Stimulated activated naive CD8-positive, alpha-beta T cell treated with anti-CD3 and anti-CD28 coated beads, Interleukin-15, amount 100 ng/mL, for 72 hours (primary cell): ENCODE measurements at regions not wholly inside any gene's neighbourhood (a gene's known extent, or its start where the extent isn't known, plus 50 kb on each side); places are given as distances from the start of the nearest gene placed in this dataset.
A peak's percentile ranks its signal among the peaks of the same experiment; 100 is the strongest.

Source experiments
- ATAC-seq: fragments of 150-1000 bp; cut with Tn5 transposase; 2 replicates; pipeline ENCODE4 v1.10.0; 2021; ENCODE audit warnings: mild to moderate bottlenecking, moderate library complexity
- DNase-seq, 2 donors: peaks; one replicate each; pipeline ENCODE4 v3.0.0; 2021 to 2022
- H3K27ac Mint-ChIP-seq, 2 donors: one replicate each; pipeline ENCODE4 v1.8.0; 2022; ENCODE audit warnings: mild to moderate bottlenecking in 2 of 2, mixed read lengths in 2 of 2, moderate library complexity in 2 of 2
- H3K27me3 Mint-ChIP-seq: one replicate; pipeline ENCODE4 v1.8.0; 2022; ENCODE audit warnings: mixed read lengths
- H3K4me1 Mint-ChIP-seq: one replicate; pipeline ENCODE4 v1.8.0; 2022; ENCODE audit warnings: mild to moderate bottlenecking, mixed read lengths
- H3K4me3 Mint-ChIP-seq, 2 donors: one replicate each; pipeline ENCODE4 v1.8.0; 2022; ENCODE audit warnings: mild to moderate bottlenecking in 2 of 2, mixed read lengths in 2 of 2, moderate library complexity in 1 of 2
- H3K9me3 Mint-ChIP-seq, 2 donors: one replicate each; pipeline ENCODE4 v1.8.0; 2022; ENCODE audit warnings: mixed read lengths in 2 of 2

DNA sequence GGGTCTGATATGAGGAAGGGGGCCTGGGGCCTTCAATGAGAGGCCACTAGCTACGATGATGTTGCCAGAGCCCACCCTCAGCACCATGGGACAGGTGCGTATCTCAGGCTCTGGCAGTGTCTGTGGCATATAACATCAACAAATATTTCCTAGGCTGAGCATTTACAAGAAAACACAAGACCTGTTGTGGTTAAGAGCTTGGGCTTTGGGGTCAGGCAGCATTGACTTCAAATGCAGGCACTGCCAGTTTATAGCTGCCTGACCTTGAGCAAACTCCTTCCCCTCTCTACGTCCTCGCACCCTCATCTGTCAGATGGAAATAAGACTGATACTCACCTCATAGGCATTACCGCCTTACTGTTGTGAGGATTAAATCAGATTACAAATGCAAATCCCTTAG is 156.0 kb downstream of the KATNAL1 start:
- H3K27me3 Mint-ChIP-seq, result peaks cover 7% of the 10 kb centered on the region
- DNase-seq, result no peak
- peak overlapping the region; percentile 31 to 87 for H3K27ac Mint-ChIP-seq
- H3K9me3 Mint-ChIP-seq, result no peaks in the 10 kb centered on the region
- H3K4me3 Mint-ChIP-seq, result no peak overlapping the region
- peaks cover 64% of the 10 kb centered on the region for H3K4me1 Mint-ChIP-seq
- peak; percentile 4 for ATAC-seq

DNA sequence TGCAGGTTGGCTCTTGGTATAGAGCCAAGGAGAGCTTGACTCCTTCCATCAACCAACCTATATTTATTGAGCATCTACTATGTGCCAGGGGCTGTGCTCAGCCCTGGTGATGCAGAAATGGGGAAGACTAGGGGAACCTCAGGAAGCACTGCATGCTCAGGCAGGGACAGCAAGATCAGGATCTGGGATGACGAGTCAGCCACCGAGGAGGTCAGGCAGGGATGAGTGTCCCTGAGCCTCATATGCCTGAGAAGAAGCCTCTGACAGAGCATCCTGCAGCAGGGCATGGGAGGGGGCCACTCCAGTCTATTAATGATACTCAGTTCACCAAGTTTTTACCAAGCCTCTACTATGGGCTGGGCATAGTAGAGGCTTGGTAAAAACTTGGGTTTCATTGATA is 158.1 kb downstream of the KATNAL1 start:
- no peak for ATAC-seq
- no peak for DNase-seq
- Mint-ChIP-seq H3K27ac (no peak overlapping the region), H3K4me3 (no peak overlapping the region), H3K27me3 (no peaks in the 10 kb centered on the region), H3K4me1 (peaks cover 78% of the 10 kb centered on the region), H3K9me3 (peaks cover 0 to 7% of the 10 kb centered on the region in 2 donors)

GRCh38 chr13:30148786-30149185 is 158.6 kb downstream of the KATNAL1 start:
- H3K4me1 Mint-ChIP-seq, result peaks cover 81% of the 10 kb centered on the region
- peak overlapping the region; percentile 65 to 77 for H3K27ac Mint-ChIP-seq
- peaks cover 0 to 7% of the 10 kb centered on the region in 2 donors for H3K9me3 Mint-ChIP-seq

GRCh38 chr13:30148171-30148754 is 159.1 kb downstream of the KATNAL1 start:
- Mint-ChIP-seq H3K27ac (peak overlapping the region; percentile 65 to 77), H3K4me1 (peaks cover 86% of the 10 kb centered on the region), H3K27me3 (no peaks in the 10 kb centered on the region), H3K9me3 (peaks cover 0 to 7% of the 10 kb centered on the region in 2 donors), H3K4me3 (no peak overlapping the region)
- ATAC-seq, result peak; percentile 64
- peak in 1 of 2 donors; percentile 34 for DNase-seq

More at GRCh38 chr13:30148786-30149185, 158.6 kb downstream of the KATNAL1 start:
- H3K27me3 Mint-ChIP-seq, result no peaks in the 10 kb centered on the region
- H3K4me3 Mint-ChIP-seq, result no peak overlapping the region
- DNase-seq (no peak), ATAC-seq (no peak)

- no peak for ATAC-seq
- peaks cover 0 to 7% of the 10 kb centered on the region in 2 donors for H3K9me3 Mint-ChIP-seq
- peak overlapping the region in 1 of 2 donors; percentile 32 for H3K4me3 Mint-ChIP-seq
- DNase-seq, result no peak
- peaks cover 94% of the 10 kb centered on the region for H3K4me1 Mint-ChIP-seq
- no peaks in the 10 kb centered on the region for H3K27me3 Mint-ChIP-seq
- peak overlapping the region; percentile 47 to 87 for H3K27ac Mint-ChIP-seq
Measured at GRCh38 chr13:30147421-30147820, 159.9 kb downstream of the KATNAL1 start.

GRCh38 chr13:30147015-30147414 is 160.3 kb downstream of the KATNAL1 start:
- Mint-ChIP-seq H3K4me1 (peaks cover 94% of the 10 kb centered on the region), H3K4me3 (peak overlapping the region in 1 of 2 donors; percentile 32), H3K27ac (peak overlapping the region; percentile 70 to 87), H3K9me3 (peaks cover 0 to 7% of the 10 kb centered on the region in 2 donors), H3K27me3 (no peaks in the 10 kb centered on the region)
- ATAC-seq, result no peak
- no peak for DNase-seq

GRCh38 chr13:30145709-30146367 is 161.5 kb downstream of the KATNAL1 start:
- peak; percentile 85 for ATAC-seq
- peak in 1 of 2 donors; percentile 66 for DNase-seq
- Mint-ChIP-seq H3K27me3 (no peaks in the 10 kb centered on the region), H3K4me1 (peaks cover 85% of the 10 kb centered on the region), H3K4me3 (peak overlapping the region; percentile 36 to 61), H3K9me3 (peaks cover 0 to 7% of the 10 kb centered on the region in 2 donors), H3K27ac (peak overlapping the region; percentile 70 to 88)

GRCh38 chr13:30143666-30144400 is 163.5 kb downstream of the KATNAL1 start:
- Mint-ChIP-seq H3K9me3 (peaks cover 0 to 7% of the 10 kb centered on the region in 2 donors), H3K27me3 (no peaks in the 10 kb centered on the region), H3K4me1 (peaks cover 67% of the 10 kb centered on the region), H3K4me3 (no peak overlapping the region), H3K27ac (peak overlapping the region; percentile 23 to 50)
- ATAC-seq (no peak), DNase-seq (no peak)

DNA sequence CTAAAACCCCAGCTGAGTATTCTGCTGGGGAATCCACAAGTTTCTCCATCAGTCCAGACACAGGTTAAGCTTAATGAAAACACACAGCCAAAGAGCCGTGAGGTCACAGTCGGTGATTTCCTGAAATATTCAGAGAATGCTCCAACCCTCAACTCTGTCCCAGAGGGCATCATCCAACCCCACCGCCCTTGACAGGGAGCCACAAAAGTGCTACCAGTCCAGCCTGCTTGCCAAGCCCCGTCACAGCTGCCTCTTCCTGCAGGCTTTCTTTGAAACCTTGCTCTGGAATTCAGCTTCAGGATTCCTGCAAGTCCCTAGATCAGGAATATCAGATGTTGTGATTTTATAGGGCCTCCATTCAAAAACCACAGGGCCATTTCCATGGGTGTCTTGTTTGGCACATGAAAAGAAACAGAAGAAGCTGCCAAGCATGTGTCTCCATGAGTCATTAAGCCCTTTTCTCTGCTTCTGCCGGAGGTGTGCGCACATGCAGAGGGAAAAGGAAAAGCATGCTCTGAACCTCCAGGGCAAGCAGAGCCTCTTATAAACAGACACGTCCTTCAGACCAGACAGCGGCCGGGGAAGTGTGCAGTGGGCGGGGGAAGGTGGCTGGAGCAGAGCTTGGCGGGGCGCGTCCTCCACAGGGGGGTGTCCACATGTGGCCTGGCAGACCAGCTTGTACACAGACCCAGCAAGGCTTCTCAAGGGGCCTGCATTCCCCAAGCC is 164.7 kb downstream of the KATNAL1 start:
- H3K27me3 Mint-ChIP-seq, result no peaks in the 10 kb centered on the region
- ATAC-seq (peak; percentile 29), DNase-seq (peak in 1 of 2 donors; percentile 30)
- H3K9me3 Mint-ChIP-seq, result peaks cover 0 to 7% of the 10 kb centered on the region in 2 donors
- H3K27ac Mint-ChIP-seq, result peak overlapping the region in 1 of 2 donors; percentile 49
- no peak overlapping the region for H3K4me3 Mint-ChIP-seq
- H3K4me1 Mint-ChIP-seq, result peaks cover 55% of the 10 kb centered on the region

DNA sequence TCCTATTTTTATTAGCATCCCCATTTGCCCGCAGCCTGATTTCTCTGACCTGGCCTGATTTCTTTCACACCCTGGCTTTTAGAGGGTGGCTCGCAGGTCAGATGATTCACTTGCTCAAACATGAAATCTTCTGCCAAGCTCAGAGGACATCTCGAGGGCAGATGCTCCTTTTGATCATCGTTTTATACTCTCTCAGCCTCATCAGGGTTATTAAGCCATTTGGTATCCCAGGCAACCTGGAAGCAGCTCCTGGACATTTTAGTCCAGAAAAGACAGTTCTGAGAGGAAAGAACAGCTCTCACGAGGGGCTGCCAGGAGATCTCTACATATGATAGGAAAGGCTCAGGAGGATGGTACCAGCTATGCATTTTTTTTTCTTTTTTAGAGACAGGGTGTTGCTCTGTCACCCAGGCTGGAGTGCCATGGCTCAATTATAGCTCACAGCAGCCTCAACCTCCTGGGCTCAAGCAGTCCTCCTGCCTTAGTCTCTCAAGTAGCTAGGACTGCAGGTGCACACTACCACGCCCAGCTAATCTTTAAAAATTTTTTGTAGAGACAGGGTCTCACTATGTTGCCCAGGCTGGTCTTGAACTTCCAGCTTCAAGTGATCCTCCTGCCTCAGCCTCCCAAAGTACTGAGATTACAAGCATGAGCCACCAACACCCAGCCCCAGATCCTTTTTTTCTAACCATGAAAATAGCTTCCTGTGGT is 165.4 kb downstream of the KATNAL1 start:
- ATAC-seq (no peak), DNase-seq (no peak)
- Mint-ChIP-seq H3K9me3 (peaks cover 0 to 7% of the 10 kb centered on the region in 2 donors), H3K27me3 (no peaks in the 10 kb centered on the region), H3K27ac (peak overlapping the region in 1 of 2 donors; percentile 79), H3K4me3 (no peak overlapping the region), H3K4me1 (peaks cover 48% of the 10 kb centered on the region)

GRCh38 chr13:30140973-30141372 is 166.4 kb downstream of the KATNAL1 start:
- H3K9me3 Mint-ChIP-seq, result peaks cover 0 to 7% of the 10 kb centered on the region in 2 donors
- no peaks in the 10 kb centered on the region for H3K27me3 Mint-ChIP-seq
- no peak for DNase-seq
- no peak overlapping the region for H3K4me3 Mint-ChIP-seq
- ATAC-seq, result no peak
- H3K27ac Mint-ChIP-seq, result no peak overlapping the region
- peaks cover 38% of the 10 kb centered on the region for H3K4me1 Mint-ChIP-seq

- Mint-ChIP-seq H3K4me1 (peaks cover 19% of the 10 kb centered on the region), H3K27ac (no peak overlapping the region), H3K27me3 (no peaks in the 10 kb centered on the region), H3K4me3 (no peak overlapping the region), H3K9me3 (no peaks in the 10 kb centered on the region)
- ATAC-seq, result no peak
- no peak for DNase-seq
Measured at GRCh38 chr13:30138511-30138910, 168.8 kb downstream of the KATNAL1 start.

DNA sequence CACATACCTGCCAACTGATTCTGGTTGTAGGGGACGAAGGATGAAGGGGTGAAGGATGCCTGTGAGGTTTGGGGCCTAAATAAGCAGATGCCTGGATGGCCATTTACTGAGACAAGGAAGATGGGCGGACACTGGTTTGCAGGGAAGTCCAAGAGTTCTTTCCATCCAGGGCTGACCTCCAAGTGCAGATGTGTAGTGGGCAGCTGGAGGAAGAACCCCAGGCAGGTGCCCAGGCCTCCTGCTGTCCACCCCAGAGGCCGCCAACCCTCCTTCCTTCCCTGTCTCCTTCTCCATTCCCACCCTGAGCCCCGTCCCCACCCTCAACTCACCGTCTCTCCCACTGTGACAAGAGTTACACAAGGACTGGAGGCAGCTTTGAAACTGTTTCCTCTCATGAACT is 171.5 kb downstream of the KATNAL1 start:
- no peak overlapping the region for H3K4me3 Mint-ChIP-seq
- DNase-seq (no peak), ATAC-seq (no peak)
- H3K27ac Mint-ChIP-seq, result no peak overlapping the region
- peaks cover 15% of the 10 kb centered on the region for H3K4me1 Mint-ChIP-seq
- no peaks in the 10 kb centered on the region for H3K9me3 Mint-ChIP-seq
- H3K27me3 Mint-ChIP-seq, result no peaks in the 10 kb centered on the region

DNA sequence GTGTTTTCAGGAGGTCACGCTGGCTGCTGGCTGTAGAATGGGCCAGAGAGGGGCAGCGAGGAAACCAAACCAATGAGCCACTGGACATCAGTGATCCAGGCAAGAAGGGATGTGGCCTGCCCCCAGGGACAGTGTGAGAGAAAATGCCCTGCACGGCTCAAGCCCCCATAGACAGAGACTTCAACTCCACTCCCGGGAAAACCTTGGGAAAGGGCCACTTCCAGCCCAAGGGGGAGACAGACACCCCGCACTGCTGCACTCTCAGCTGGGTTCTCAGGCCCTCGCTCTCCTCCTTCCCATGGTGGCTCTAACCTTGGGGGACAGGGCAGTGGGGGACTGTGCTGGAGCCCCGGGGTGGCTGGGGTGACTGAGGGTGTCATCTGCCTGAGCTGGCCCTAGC is 172.0 kb downstream of the KATNAL1 start:
- Mint-ChIP-seq H3K27me3 (no peaks in the 10 kb centered on the region), H3K27ac (no peak overlapping the region), H3K9me3 (no peaks in the 10 kb centered on the region), H3K4me1 (peaks cover 15% of the 10 kb centered on the region), H3K4me3 (no peak overlapping the region)
- ATAC-seq (no peak), DNase-seq (no peak)

DNA sequence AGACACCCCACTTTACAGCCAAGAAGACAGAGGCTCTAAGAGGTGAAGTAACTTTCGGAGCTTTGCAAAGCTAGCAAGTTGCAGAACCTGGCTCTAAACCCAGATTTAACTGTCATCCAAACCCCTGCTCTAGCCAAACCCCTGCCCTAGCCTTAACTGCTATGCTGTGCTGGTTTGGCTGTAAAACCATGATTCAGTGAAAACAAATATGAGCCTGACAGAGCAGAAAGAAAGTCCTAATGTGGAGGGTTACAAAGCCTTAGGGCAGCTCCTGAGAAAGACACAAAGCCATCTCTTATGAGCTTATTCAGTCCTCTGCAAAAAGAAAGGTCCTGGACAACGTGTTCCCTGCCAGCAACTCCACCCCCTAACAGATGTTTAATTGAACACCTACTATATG is 172.8 kb downstream of the KATNAL1 start:
- ATAC-seq (no peak), DNase-seq (no peak)
- H3K4me1 Mint-ChIP-seq, result peaks cover 15% of the 10 kb centered on the region
- H3K27me3 Mint-ChIP-seq, result no peaks in the 10 kb centered on the region
- no peaks in the 10 kb centered on the region for H3K9me3 Mint-ChIP-seq
- no peak overlapping the region for H3K27ac Mint-ChIP-seq
- no peak overlapping the region for H3K4me3 Mint-ChIP-seq
